ENCODE measurements at regions not wholly inside any gene's neighbourhood (a gene's known extent, or its start where the extent isn't known, plus 50 kb on each side); places are given as distances from the start of the nearest gene placed in this dataset.
"Not testable (repeated sequence)": the region's sequence is repeated elsewhere in the genome, so short reads cannot be mapped to it uniquely, and the experiment has no call there.

DNA sequence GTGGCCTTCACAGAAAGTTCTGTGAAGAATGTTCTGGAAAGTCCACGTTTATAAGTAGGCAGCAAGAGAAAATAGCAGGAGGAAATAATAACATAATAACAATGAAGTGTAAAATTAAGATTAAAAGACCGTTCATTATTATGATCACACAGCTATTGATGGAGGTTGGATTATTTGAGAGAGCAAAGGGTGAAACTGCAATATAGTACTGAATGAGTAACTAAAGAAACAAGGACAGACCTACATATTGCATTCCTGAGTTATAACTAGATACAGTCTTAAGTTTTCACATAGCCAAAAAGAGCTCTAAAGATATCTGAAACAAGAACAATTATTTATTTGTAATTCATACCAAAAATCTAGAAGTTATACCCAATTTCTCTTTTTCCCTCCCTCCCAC is 122.9 kb upstream of the TMEM164 start:
- Histone ChIP-seq H3K36me3 (ENCODE audit: insufficient read depth, low read length) (no peaks in the 10 kb centered on the region), H3K4me1 (ENCODE audit: insufficient read depth, low read length) (no peaks in the 10 kb centered on the region), H3K9ac (ENCODE audit: low read depth, low read length) (no peak overlapping the region), H3K9me3 (ENCODE audit: control insufficient read depth, insufficient read depth, low read length) (no peaks in the 10 kb centered on the region)

DNA sequence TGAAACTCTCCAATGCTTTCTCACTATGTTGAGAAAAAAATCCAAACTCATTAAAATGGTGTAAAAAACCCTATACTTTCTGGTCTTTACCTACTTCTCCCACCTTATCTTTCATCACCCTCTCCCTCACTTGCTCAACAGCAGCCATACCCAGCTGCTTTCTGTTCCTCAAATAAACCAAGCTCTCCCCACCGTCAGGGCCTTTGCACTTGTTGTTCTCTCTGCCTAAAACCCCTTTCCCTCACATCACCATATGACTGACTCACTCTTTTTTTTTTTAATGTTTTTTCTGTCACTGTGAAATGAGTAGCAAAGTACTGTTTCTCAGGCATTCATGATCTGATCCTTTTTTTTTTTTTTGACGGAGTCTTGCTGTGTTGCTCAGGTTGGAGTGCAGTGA is 122.3 kb upstream of the TMEM164 start:
- no peaks in the 10 kb centered on the region for H3K4me1 ChIP-seq (ENCODE audit: insufficient read depth, low read length)
- no peak overlapping the region for H3K9ac ChIP-seq (ENCODE audit: low read depth, low read length)
- H3K9me3 ChIP-seq (ENCODE audit: control insufficient read depth, insufficient read depth, low read length) = no peaks in the 10 kb centered on the region
- H3K36me3 ChIP-seq (ENCODE audit: insufficient read depth, low read length) = no peaks in the 10 kb centered on the region

DNA sequence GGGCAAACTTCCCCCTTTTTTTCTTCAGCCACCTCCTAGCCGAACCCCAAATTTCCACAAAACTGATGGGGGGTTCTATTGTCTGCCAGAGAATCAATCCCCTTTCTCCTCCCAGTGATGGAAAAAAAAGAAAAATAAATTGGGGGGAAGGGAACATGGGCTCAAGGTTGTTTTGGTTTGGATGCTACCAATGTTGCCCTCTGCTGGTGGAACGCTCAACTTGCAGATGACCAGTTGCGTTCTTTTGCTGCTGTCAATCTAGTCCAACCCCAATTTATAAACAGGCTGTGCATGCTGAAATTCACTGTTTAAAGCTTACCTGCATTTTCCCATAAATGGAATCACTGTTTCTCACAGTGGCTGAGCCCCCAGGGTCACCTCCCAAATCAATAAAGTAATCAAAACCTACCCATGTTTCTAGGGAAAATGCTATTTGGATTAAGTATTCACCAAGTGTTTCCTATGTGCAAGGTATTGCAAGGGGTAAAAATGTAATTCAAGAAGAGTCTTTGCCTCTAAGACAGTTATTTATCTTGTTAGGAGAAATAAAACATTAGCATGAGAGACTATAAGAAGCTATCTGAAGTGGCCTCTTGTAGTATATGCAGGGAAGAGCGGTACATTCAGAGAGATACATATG is 116.7 kb upstream of the TMEM164 start:
- no peaks in the 10 kb centered on the region for H3K36me3 ChIP-seq (ENCODE audit: insufficient read depth, low read length)
- peaks cover 3% of the 10 kb centered on the region; the same call in 1 of the 2 replicates for H3K4me1 ChIP-seq (ENCODE audit: insufficient read depth, low read length)
- no peak overlapping the region for H3K9ac ChIP-seq (ENCODE audit: low read depth, low read length)
- H3K9me3 ChIP-seq (ENCODE audit: control insufficient read depth, insufficient read depth, low read length) = no peaks in the 10 kb centered on the region

DNA sequence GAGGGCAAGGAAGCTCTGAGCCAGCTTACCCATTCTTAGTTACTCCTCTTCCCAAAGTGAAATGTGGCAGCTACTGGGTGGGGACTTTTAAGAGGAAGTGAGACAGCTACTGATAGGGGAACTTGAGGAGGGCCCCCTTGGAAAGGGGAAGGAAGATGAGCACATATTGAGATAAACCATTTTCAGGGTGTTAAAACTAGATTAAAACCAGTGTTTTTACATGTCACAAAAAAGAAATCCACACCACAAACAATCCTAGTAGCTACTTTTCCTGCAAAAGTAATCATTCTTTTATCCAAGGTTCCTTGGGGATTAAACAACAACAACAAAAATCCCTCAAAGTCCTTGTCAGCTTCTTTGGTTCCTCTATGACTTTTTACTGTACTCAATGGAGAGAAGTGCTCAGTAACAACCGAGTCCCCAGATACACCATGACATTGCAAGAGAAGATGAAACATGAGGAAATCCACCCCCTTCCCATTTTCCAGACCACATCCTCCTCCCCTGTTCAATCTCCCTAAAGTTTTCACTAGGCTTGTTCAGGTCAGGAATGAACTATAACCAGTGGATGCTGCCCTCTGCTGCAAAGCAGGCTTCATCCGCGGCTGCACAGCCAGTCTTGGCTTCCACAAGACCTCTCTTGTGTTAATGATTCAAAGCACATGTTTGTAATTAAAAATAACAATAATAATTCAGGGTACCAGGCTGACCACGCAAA is 113.5 kb upstream of the TMEM164 start:
- Histone ChIP-seq H3K9ac (ENCODE audit: low read depth, low read length) (no peak overlapping the region), H3K36me3 (ENCODE audit: insufficient read depth, low read length) (no peaks in the 10 kb centered on the region), H3K9me3 (ENCODE audit: control insufficient read depth, insufficient read depth, low read length) (no peaks in the 10 kb centered on the region), H3K4me1 (ENCODE audit: insufficient read depth, low read length) (peaks cover 3% of the 10 kb centered on the region; the same call in 1 of the 2 replicates)

DNA sequence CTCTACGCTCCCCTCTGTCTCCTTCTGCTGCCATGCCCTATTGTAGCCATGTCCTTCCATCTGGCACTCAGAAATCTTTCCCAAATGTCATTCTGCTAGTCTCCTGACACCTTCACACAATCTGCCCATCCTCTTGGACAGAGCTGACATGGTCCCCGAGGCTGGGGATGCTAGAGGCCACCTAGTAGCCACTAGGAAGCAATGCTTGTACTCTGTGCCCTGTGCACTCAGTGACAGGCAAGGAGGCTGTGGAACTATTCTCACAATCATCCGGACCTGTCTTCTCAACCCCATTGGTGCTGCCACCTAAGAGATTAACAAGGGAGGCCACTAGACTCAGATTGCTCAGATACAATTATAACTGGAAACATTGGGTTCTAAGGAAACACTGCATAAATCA is 112.6 kb upstream of the TMEM164 start:
- no peaks in the 10 kb centered on the region for H3K9me3 ChIP-seq (ENCODE audit: control insufficient read depth, insufficient read depth, low read length)
- peaks cover 3% of the 10 kb centered on the region; the same call in 1 of the 2 replicates for H3K4me1 ChIP-seq (ENCODE audit: insufficient read depth, low read length)
- no peaks in the 10 kb centered on the region for H3K36me3 ChIP-seq (ENCODE audit: insufficient read depth, low read length)
- H3K9ac ChIP-seq (ENCODE audit: low read depth, low read length) = no peak overlapping the region

DNA sequence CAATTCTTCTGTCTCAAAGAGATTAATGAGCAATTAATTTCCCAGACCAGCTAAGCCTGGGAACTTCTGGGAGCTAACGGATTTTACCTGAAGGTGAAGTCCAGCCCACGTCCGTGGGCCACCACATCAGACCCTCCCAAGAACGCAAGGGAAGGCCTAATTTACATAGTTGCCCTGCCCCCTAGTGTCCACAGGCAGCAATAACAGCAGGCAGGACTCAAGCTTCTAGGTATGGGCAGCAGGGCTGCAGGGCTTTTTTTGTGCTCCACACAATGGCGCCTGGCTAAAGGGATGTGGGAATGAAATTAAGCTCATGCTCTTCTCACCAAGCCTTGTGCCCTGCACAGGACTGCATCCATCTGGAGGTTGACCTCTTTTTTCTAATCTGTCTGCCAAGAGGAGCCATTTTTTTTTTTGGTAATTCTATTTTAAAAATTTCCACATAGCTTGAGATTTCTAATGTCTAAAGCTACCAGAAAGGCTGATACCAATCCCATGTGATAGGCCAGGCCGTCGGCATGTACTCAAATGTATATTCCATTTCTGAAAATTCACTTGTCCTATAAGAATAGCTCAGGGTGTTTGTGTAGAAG is 111.9 kb upstream of the TMEM164 start:
- no peaks in the 10 kb centered on the region for H3K36me3 ChIP-seq (ENCODE audit: insufficient read depth, low read length)
- H3K9me3 ChIP-seq (ENCODE audit: control insufficient read depth, insufficient read depth, low read length) = no peaks in the 10 kb centered on the region
- H3K9ac ChIP-seq (ENCODE audit: low read depth, low read length) = no peak overlapping the region
- peaks cover 3% of the 10 kb centered on the region; the same call in 1 of the 2 replicates for H3K4me1 ChIP-seq (ENCODE audit: insufficient read depth, low read length)

DNA sequence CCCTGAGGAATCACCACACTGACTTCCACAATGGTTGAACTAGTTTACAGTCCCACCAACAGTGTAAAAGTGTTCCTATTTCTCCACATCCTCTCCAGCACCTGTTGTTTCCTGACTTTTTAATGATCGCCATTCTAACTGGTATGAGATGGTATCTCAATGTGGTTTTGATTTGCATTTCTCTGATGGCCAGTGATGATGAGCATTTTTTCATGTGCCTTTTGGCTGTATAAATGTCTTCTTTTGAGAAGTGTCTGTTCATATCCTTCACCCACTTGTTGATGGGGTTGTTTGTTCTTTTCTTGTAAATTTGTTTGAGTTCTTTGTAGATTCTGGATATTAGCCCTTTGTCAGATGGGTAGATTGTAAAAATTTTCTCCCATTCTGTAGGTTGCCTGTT is 106.9 kb upstream of the TMEM164 start:
- not testable (repeated sequence) for H3K9me3 ChIP-seq (ENCODE audit: control insufficient read depth, insufficient read depth, low read length); H3K36me3 ChIP-seq (ENCODE audit: insufficient read depth, low read length); H3K9ac ChIP-seq (ENCODE audit: low read depth, low read length); H3K4me1 ChIP-seq (ENCODE audit: insufficient read depth, low read length)

DNA sequence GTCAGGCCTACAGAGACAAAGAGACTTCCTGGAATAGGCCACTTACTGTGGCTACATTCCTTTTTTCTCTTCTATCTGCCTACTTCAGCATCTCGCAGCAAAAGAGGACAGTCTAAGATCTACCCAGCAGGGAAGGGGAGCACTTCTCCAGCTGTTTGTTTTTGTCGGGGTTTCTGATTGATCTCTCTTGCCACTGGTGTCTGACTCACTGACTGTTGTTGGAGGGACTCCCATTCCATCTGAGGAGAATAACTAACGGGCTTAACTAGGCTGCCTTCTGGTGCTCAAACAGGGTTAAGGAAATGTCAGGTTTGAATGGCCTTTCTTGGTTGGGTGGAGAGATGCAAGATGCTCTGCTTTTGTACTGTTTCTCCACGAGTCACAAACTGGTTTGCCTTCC is 100.2 kb upstream of the TMEM164 start:
- Histone ChIP-seq H3K9ac (ENCODE audit: low read depth, low read length) (no peak overlapping the region), H3K36me3 (ENCODE audit: insufficient read depth, low read length) (no peaks in the 10 kb centered on the region), H3K4me1 (ENCODE audit: insufficient read depth, low read length) (no peaks in the 10 kb centered on the region), H3K9me3 (ENCODE audit: control insufficient read depth, insufficient read depth, low read length) (no peaks in the 10 kb centered on the region)

DNA sequence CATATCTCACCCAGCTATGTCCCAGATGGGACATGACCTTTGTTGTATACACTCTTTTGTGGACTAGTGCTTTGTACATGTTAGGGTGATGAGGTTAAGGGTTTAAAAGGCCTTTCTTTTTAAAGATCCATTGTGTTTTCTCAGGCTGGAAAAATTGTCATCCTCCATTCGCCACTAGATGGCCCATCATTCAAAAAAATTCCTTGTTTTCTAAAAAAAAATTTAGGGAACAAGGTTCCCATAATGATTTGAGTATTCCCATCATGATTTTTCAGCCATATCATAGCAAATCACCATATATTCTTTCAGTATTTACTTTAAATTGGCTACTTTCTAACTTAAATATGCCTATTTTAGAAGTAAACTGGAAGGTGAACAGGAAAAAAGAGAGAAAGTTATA is 91.9 kb upstream of the TMEM164 start:
- Histone ChIP-seq H3K36me3 (ENCODE audit: insufficient read depth, low read length) (no peaks in the 10 kb centered on the region), H3K9ac (ENCODE audit: low read depth, low read length) (no peak overlapping the region), H3K9me3 (ENCODE audit: control insufficient read depth, insufficient read depth, low read length) (no peaks in the 10 kb centered on the region), H3K4me1 (ENCODE audit: insufficient read depth, low read length) (no peaks in the 10 kb centered on the region)

DNA sequence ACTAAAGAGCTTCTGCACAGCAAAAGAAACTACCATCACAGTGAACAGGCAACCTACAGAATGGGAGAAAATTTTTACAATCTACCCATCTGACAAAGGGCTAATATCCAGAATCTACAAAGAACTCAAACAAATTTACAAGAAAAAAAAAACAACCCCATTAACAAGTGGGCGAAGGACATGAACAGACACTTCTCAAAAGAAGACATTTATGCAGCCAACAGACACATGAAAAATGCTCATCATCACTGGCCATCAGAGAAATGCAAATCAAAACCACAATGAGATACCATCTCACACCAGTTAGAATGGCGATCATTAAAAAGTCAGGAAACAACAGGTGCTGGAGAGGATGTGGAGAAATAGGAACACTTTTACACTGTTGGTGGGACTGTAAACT is 89.9 kb upstream of the TMEM164 start:
- H3K9ac ChIP-seq (ENCODE audit: low read depth, low read length); H3K36me3 ChIP-seq (ENCODE audit: insufficient read depth, low read length); H3K4me1 ChIP-seq (ENCODE audit: insufficient read depth, low read length): not testable (repeated sequence)

DNA sequence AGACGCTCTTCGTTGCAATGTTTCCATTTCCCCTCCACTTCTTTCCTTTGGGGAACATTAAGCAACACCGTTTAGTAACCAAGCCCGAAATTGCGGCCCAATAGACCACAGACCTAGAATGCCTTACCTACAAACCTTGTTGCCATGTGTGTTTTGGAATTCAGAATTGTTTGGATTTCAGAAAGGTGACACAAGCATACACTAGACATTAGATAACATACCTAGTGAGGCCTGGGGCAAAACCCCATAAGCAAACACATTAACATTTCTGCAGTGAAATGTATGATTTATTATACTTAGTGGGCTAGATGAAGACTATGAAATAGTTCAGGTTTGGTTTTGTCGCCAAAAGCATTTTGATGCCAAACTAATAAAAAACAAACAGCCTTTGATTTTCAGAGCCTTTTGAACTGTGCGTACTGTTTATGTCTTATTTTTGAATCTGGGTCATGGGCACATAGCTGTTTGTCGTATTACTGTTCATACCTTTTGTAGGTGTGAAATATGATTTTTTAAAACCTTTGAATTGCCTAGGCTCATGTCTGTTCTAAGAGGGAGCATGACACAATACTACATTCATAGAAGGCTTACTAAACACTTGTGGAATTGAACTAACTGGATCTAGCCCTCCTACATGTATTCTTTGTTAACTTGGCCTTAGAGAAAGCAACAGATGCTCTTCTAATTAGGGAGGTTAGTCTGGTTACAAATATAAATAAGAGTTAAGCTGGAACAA is 88.6 kb upstream of the TMEM164 start:
- Histone ChIP-seq H3K9me3 (ENCODE audit: control insufficient read depth, insufficient read depth, low read length) (no peaks in the 10 kb centered on the region), H3K9ac (ENCODE audit: low read depth, low read length) (no peak overlapping the region), H3K36me3 (ENCODE audit: insufficient read depth, low read length) (no peaks in the 10 kb centered on the region), H3K4me1 (ENCODE audit: insufficient read depth, low read length) (no peaks in the 10 kb centered on the region)

More for the DNA sequence above, 89.9 kb upstream of the TMEM164 start:
- H3K9me3 ChIP-seq (ENCODE audit: control insufficient read depth, insufficient read depth, low read length) = not testable (repeated sequence)

DNA sequence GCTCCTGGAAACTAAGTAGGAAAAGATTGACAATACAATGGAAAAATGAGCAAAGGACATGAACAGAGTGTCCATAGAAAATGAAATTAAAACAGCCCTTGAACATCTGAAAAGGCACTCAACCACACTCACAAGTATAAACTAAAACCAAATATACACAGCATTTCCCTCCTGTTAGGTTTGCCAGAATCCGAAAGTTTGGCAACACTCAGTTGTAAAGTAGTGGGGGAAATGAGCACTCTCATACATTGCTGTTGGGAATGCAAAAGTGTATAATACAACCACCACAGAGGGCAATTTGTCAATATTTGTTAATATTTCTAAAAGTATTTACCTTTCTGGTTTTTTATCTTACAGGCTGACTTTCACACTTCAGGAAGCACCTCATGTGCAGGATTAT is 84.2 kb upstream of the TMEM164 start:
- Histone ChIP-seq H3K36me3 (ENCODE audit: insufficient read depth, low read length) (no peaks in the 10 kb centered on the region), H3K9ac (ENCODE audit: low read depth, low read length) (no peak overlapping the region)

DNA sequence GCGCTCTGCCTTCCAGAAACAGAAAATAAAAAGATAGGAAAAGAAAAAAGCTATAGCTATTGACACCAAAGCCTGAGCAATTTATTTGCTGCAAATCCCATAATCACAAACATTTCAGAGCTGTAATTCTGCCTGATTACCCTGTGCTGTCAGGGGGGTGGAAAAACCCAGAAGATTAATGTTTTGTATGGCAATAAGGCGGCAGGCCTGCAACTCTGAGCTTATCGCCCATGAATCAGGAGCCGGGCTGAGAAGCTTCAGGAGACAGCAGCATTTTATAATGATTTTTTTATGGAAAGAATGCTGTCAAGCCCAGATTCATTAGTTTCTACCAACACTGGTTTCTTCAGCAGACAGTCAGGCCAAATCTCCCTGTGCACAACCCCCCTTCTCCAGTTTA is 82.6 kb upstream of the TMEM164 start:
- Histone ChIP-seq H3K9me3 (ENCODE audit: control insufficient read depth, insufficient read depth, low read length) (no peaks in the 10 kb centered on the region), H3K36me3 (ENCODE audit: insufficient read depth, low read length) (no peaks in the 10 kb centered on the region), H3K4me1 (ENCODE audit: insufficient read depth, low read length) (no peaks in the 10 kb centered on the region), H3K9ac (ENCODE audit: low read depth, low read length) (no peak overlapping the region)

More for the DNA sequence above, 84.2 kb upstream of the TMEM164 start:
- Histone ChIP-seq H3K9me3 (ENCODE audit: control insufficient read depth, insufficient read depth, low read length) (no peaks in the 10 kb centered on the region), H3K4me1 (ENCODE audit: insufficient read depth, low read length) (no peaks in the 10 kb centered on the region)

DNA sequence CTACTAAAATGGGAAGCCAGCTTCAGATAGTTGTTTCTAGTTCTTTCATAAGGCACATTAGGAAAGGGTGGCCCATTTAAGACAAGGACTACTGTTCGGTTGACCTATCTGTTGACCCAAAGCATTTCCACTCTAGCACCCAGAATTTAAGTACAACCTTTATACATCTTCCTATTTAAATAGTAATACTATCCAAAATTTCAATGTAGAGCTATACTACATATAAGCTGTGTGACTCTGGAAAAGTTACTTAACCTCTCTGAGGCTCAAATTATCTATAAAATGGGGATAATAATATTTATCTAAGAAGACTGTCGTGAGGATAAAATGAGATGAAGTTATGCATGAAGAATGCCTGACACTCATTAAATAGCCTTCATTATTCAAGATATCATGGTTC is 82.0 kb upstream of the TMEM164 start:
- no peak overlapping the region for H3K9ac ChIP-seq (ENCODE audit: low read depth, low read length)
- no peaks in the 10 kb centered on the region for H3K4me1 ChIP-seq (ENCODE audit: insufficient read depth, low read length)
- no peaks in the 10 kb centered on the region for H3K36me3 ChIP-seq (ENCODE audit: insufficient read depth, low read length)
- H3K9me3 ChIP-seq (ENCODE audit: control insufficient read depth, insufficient read depth, low read length) = no peaks in the 10 kb centered on the region
